ENCODE measurements at regions not wholly inside any gene's neighbourhood (a gene's known extent, or its start where the extent isn't known, plus 50 kb on each side); places are given as distances from the start of the nearest gene placed in this dataset.
"Not testable (repeated sequence)": the region's sequence is repeated elsewhere in the genome, so short reads cannot be mapped to it uniquely, and the experiment has no call there.

- intact Hi-C loops (cut with micrococcal nuclease; ENCODE audit: unreplicated experiment), result no loop called here
- 0 out of 2 replicates have a peak overlapping the region, but pooled peaks have one; percentile 13 for H3K4me2 ChIP-seq
- CTCF ChIA-PET, result no interaction called here
- DNase-seq, result peak in 1 of 2 experiments; percentile 14
- H3K9me2 ChIP-seq (ENCODE audit: insufficient read depth), result no peaks in the 10 kb centered on the region
- no peak overlapping the region for H3K4me3 ChIP-seq
- POLR2A ChIA-PET (ENCODE audit: unreplicated experiment), result no interaction called here
- no peaks in the 10 kb centered on the region for H3K79me2 ChIP-seq (ENCODE audit: low read depth)
- H3K36me3 ChIP-seq (ENCODE audit: low read depth), result no peaks in the 10 kb centered on the region
- no peaks in the 10 kb centered on the region for H3K27me3 ChIP-seq (ENCODE audit: insufficient read depth, low read depth)
- no peaks in the 10 kb centered on the region for H3F3A ChIP-seq (ENCODE audit: insufficient read depth, low read depth)
- H2AFZ ChIP-seq, result no peak overlapping the region
- H4K20me1 ChIP-seq (ENCODE audit: insufficient read depth), result no peaks in the 10 kb centered on the region
- H3K9me3 ChIP-seq (ENCODE audit: insufficient read depth, low read depth), result no peaks in the 10 kb centered on the region; the same call in 1 of the 2 replicates
- H3K4me1 ChIP-seq (replicated peaks; ENCODE audit: insufficient read depth), result peaks cover 10% of the 10 kb centered on the region; the same call in 1 of the 2 replicates
- no peak overlapping the region for H3K27ac ChIP-seq
- no TSS peak for BruUV-seq (replicated peaks)
- TF ChIP-seq CTCF (conservative IDR thresholded peaks at IDR 0.05) (no peak), EZH2 (IDR thresholded peaks at IDR 0.05; ENCODE audit: low read depth) (no peak)
Observed at GRCh38 chrX:139158256-139158655, 372.3 kb upstream of the F9 start.

GRCh38 chrX:139156356-139156755, 374.2 kb upstream of the F9 start:
- no peak overlapping the region for H3K27ac ChIP-seq
- H3K9me2 ChIP-seq (ENCODE audit: insufficient read depth), result no peaks in the 10 kb centered on the region
- ChIA-PET CTCF (no interaction called here), POLR2A (ENCODE audit: unreplicated experiment) (no interaction called here)
- no peak for DNase-seq
- intact Hi-C loops (cut with micrococcal nuclease; ENCODE audit: unreplicated experiment), result no loop called here
- H3K4me1 ChIP-seq (replicated peaks; ENCODE audit: insufficient read depth), result peaks cover 10% of the 10 kb centered on the region; the same call in 1 of the 2 replicates
- no peak overlapping the region for H2AFZ ChIP-seq
- no peaks in the 10 kb centered on the region for H4K20me1 ChIP-seq (ENCODE audit: insufficient read depth)
- no peaks in the 10 kb centered on the region; the same call in 1 of the 2 replicates for H3K9me3 ChIP-seq (ENCODE audit: insufficient read depth, low read depth)
- H3F3A ChIP-seq (ENCODE audit: insufficient read depth, low read depth), result no peaks in the 10 kb centered on the region
- no peaks in the 10 kb centered on the region for H3K27me3 ChIP-seq (ENCODE audit: insufficient read depth, low read depth)
- no peak overlapping the region for H3K4me3 ChIP-seq
- no peak for TF ChIP-seq CTCF (conservative IDR thresholded peaks at IDR 0.05)
- TF ChIP-seq EZH2 (IDR thresholded peaks at IDR 0.05; ENCODE audit: low read depth), result no peak
- BruUV-seq (replicated peaks), result no TSS peak
- no peaks in the 10 kb centered on the region for H3K79me2 ChIP-seq (ENCODE audit: low read depth)
- H3K36me3 ChIP-seq (ENCODE audit: low read depth), result no peaks in the 10 kb centered on the region
- no peak overlapping the region for H3K4me2 ChIP-seq

- H3K36me3 ChIP-seq (ENCODE audit: low read depth); H4K20me1 ChIP-seq (ENCODE audit: insufficient read depth); H3K4me2 ChIP-seq; DNase-seq; POLR2A ChIA-PET (ENCODE audit: unreplicated experiment); H3K27me3 ChIP-seq (ENCODE audit: insufficient read depth, low read depth); H3K4me1 ChIP-seq (replicated peaks; ENCODE audit: insufficient read depth); H2AFZ ChIP-seq; BruUV-seq (replicated peaks); H3K79me2 ChIP-seq (ENCODE audit: low read depth); H3K4me3 ChIP-seq; H3K9me2 ChIP-seq (ENCODE audit: insufficient read depth); intact Hi-C loops (cut with micrococcal nuclease; ENCODE audit: unreplicated experiment); H3K9me3 ChIP-seq (ENCODE audit: insufficient read depth, low read depth); H3K27ac ChIP-seq; CTCF ChIA-PET; H3F3A ChIP-seq (ENCODE audit: insufficient read depth, low read depth): not testable (repeated sequence)
Observed at GRCh38 chrX:139146625-139147024, 383.9 kb upstream of the F9 start.

- H3K79me2 ChIP-seq (ENCODE audit: low read depth), result no peaks in the 10 kb centered on the region
- H3K4me1 ChIP-seq (replicated peaks; ENCODE audit: insufficient read depth), result no peaks in the 10 kb centered on the region
- POLR2A ChIA-PET (ENCODE audit: unreplicated experiment), result no interaction called here
- no peak overlapping the region for H3K4me2 ChIP-seq
- H3K9me3 ChIP-seq (ENCODE audit: insufficient read depth, low read depth), result no peaks in the 10 kb centered on the region
- intact Hi-C loops (cut with micrococcal nuclease; ENCODE audit: unreplicated experiment), result no loop called here
- H3F3A ChIP-seq (ENCODE audit: insufficient read depth, low read depth), result no peaks in the 10 kb centered on the region
- H2AFZ ChIP-seq, result no peak overlapping the region
- no TSS peak for BruUV-seq (replicated peaks)
- CTCF ChIA-PET, result no interaction called here
- H3K36me3 ChIP-seq (ENCODE audit: low read depth), result no peaks in the 10 kb centered on the region
- TF ChIP-seq CTCF (conservative IDR thresholded peaks at IDR 0.05), result no peak
- no peak for TF ChIP-seq EZH2 (IDR thresholded peaks at IDR 0.05; ENCODE audit: low read depth)
- no peak for DNase-seq
- H3K9me2 ChIP-seq (ENCODE audit: insufficient read depth), result no peaks in the 10 kb centered on the region
- H3K27ac ChIP-seq, result no peak overlapping the region
- no peaks in the 10 kb centered on the region for H3K27me3 ChIP-seq (ENCODE audit: insufficient read depth, low read depth)
- H4K20me1 ChIP-seq (ENCODE audit: insufficient read depth), result no peaks in the 10 kb centered on the region
- no peak overlapping the region for H3K4me3 ChIP-seq
Observed at GRCh38 chrX:139141370-139141769, 389.2 kb upstream of the F9 start.
